Breast epithelium (tissue), 3 donors: ENCODE measurements at regions not wholly inside any gene's neighbourhood (a gene's known extent, or its start where the extent isn't known, plus 50 kb on each side); places are given as distances from the start of the nearest gene placed in this dataset.

ENCODE experiments used
- CTCF ChIP-seq, 3 donors: fragments of 450-650 bp; IDR thresholded peaks; one replicate each; pipeline ENCODE4 v1.5.1; 2016 to 2017; ENCODE audit warnings: antibody characterized with exemption in 3 of 3, mild to moderate bottlenecking in 3 of 3, moderate library complexity in 3 of 3
- POLR2A ChIP-seq: fragments of 450-650 bp; IDR thresholded peaks from one replicate; pipeline ENCODE4 v1.6.1; 2016; ENCODE audit warnings: antibody characterized with exemption, mild to moderate bottlenecking, moderate library complexity
- POLR2AphosphoS5 ChIP-seq, 3 donors: sonication (generic); formaldehyde crosslinking; IDR thresholded peaks; one replicate each; pipeline ENCODE4 v1.6.1; 2017; ENCODE audit warnings: antibody characterized with exemption in 3 of 3

GRCh38 chrX:45401923-45402322, 201.2 kb upstream of the DIPK2B start:
- no peak for TF ChIP-seq CTCF (IDR thresholded peaks at IDR 0.05)
- no peak for TF ChIP-seq POLR2A
- no peak for TF ChIP-seq POLR2AphosphoS5 (IDR thresholded peaks at IDR 0.05)
